ENCODE measurements at regions not wholly inside any gene's neighbourhood (a gene's known extent, or its start where the extent isn't known, plus 50 kb on each side); places are given as distances from the start of the nearest gene placed in this dataset.

- H3K36me3 ChIP-seq (ENCODE audit: control insufficient read depth in 2 of 3, insufficient read depth in 3 of 3, low read length in 3 of 3): no peaks in the 10 kb centered on the region
- TF ChIP-seq CTCF (IDR thresholded peaks at IDR 0.05; ENCODE audit: borderline replicate concordance, extremely low read depth, insufficient read depth): no peak
- H3K27ac ChIP-seq (ENCODE audit: low read depth in 2 of 2, low read length in 2 of 2): no peak overlapping the region
- H3K4me1 ChIP-seq (ENCODE audit: control insufficient read depth in 2 of 3, insufficient read depth in 2 of 3, low read depth in 1 of 3, low read length in 3 of 3): no peaks in the 10 kb centered on the region
- DNase-seq (peak in 2 of 5 donors; percentile 23 to 58), FAIRE-seq (no peak)
- intact Hi-C loops (cut with DNase I): no loop called here
- H3K9ac ChIP-seq (ENCODE audit: low read length in 3 of 3): no peak overlapping the region
- no peaks in the 10 kb centered on the region for H3K9me3 ChIP-seq (ENCODE audit: control insufficient read depth in 2 of 3, insufficient read depth in 1 of 3, low read length in 3 of 3)
- no peak overlapping the region for H3K4me3 ChIP-seq (ENCODE audit: low read length in 3 of 3)
- no peaks in the 10 kb centered on the region for H3K27me3 ChIP-seq (ENCODE audit: control insufficient read depth, insufficient read depth, low read length)
Measured at GRCh38 chr9:103900466-103900865, 193.6 kb upstream of the SMC2 start.

GRCh38 chr9:103902263-103902662 is 191.8 kb upstream of the SMC2 start:
- intact Hi-C loops (cut with DNase I): no loop called here
- H3K4me1 ChIP-seq (ENCODE audit: control insufficient read depth in 2 of 3, insufficient read depth in 2 of 3, low read depth in 1 of 3, low read length in 3 of 3): no peaks in the 10 kb centered on the region
- no peaks in the 10 kb centered on the region for H3K36me3 ChIP-seq (ENCODE audit: control insufficient read depth in 2 of 3, insufficient read depth in 3 of 3, low read length in 3 of 3)
- no peaks in the 10 kb centered on the region for H3K27me3 ChIP-seq (ENCODE audit: control insufficient read depth, insufficient read depth, low read length)
- TF ChIP-seq CTCF (IDR thresholded peaks at IDR 0.05; ENCODE audit: borderline replicate concordance, extremely low read depth, insufficient read depth): no peak
- H3K27ac ChIP-seq (ENCODE audit: low read depth in 2 of 2, low read length in 2 of 2): no peak overlapping the region
- DNase-seq (no peak), FAIRE-seq (no peak)
- H3K9ac ChIP-seq (ENCODE audit: low read length in 3 of 3): no peak overlapping the region
- H3K4me3 ChIP-seq (ENCODE audit: low read length in 3 of 3): no peak overlapping the region
- no peaks in the 10 kb centered on the region for H3K9me3 ChIP-seq (ENCODE audit: control insufficient read depth in 2 of 3, insufficient read depth in 1 of 3, low read length in 3 of 3)

- no peaks in the 10 kb centered on the region for H3K27me3 ChIP-seq (ENCODE audit: control insufficient read depth, insufficient read depth, low read length)
- FAIRE-seq: no peak
- no peaks in the 10 kb centered on the region for H3K9me3 ChIP-seq (ENCODE audit: control insufficient read depth in 2 of 3, insufficient read depth in 1 of 3, low read length in 3 of 3)
- TF ChIP-seq CTCF (IDR thresholded peaks at IDR 0.05; ENCODE audit: borderline replicate concordance, extremely low read depth, insufficient read depth): no peak
- no peaks in the 10 kb centered on the region for H3K36me3 ChIP-seq (ENCODE audit: control insufficient read depth in 2 of 3, insufficient read depth in 3 of 3, low read length in 3 of 3)
- H3K9ac ChIP-seq (ENCODE audit: low read length in 3 of 3): no peak overlapping the region
- H3K4me3 ChIP-seq (ENCODE audit: low read length in 3 of 3): no peak overlapping the region
- no peak for DNase-seq
- no peaks in the 10 kb centered on the region for H3K4me1 ChIP-seq (ENCODE audit: control insufficient read depth in 2 of 3, insufficient read depth in 2 of 3, low read depth in 1 of 3, low read length in 3 of 3)
- no peak overlapping the region for H3K27ac ChIP-seq (ENCODE audit: low read depth in 2 of 2, low read length in 2 of 2)
- intact Hi-C loops (cut with DNase I): no loop called here
Measured at GRCh38 chr9:103904242-103904641, 189.9 kb upstream of the SMC2 start.

GRCh38 chr9:103913899-103914298 is 180.2 kb upstream of the SMC2 start:
- no peaks in the 10 kb centered on the region for H3K36me3 ChIP-seq (ENCODE audit: control insufficient read depth in 2 of 3, insufficient read depth in 3 of 3, low read length in 3 of 3)
- H3K27me3 ChIP-seq (ENCODE audit: control insufficient read depth, insufficient read depth, low read length): no peaks in the 10 kb centered on the region
- DNase-seq: no peak
- no peak overlapping the region for H3K9ac ChIP-seq (ENCODE audit: low read length in 3 of 3)
- no peak overlapping the region for H3K27ac ChIP-seq (ENCODE audit: low read depth in 2 of 2, low read length in 2 of 2)
- no peak for TF ChIP-seq CTCF (IDR thresholded peaks at IDR 0.05; ENCODE audit: borderline replicate concordance, extremely low read depth, insufficient read depth)
- H3K4me1 ChIP-seq (ENCODE audit: control insufficient read depth in 2 of 3, insufficient read depth in 2 of 3, low read depth in 1 of 3, low read length in 3 of 3): no peaks in the 10 kb centered on the region
- intact Hi-C loops (cut with DNase I): no loop called here
- no peak overlapping the region for H3K4me3 ChIP-seq (ENCODE audit: low read length in 3 of 3)
- no peak for FAIRE-seq
- no peaks in the 10 kb centered on the region for H3K9me3 ChIP-seq (ENCODE audit: control insufficient read depth in 2 of 3, insufficient read depth in 1 of 3, low read length in 3 of 3)

All from kidney (tissue), 13 donors.